Vagina (tissue), 2 donors: ENCODE measurements at regions not wholly inside any gene's neighbourhood (a gene's known extent, or its start where the extent isn't known, plus 50 kb on each side); places are given as distances from the start of the nearest gene placed in this dataset.

Experiments
- CTCF ChIP-seq, 3 experiments: fragments of 450-650 bp in 2 of 3; fragments of 200-600 bp in 1 of 3; sonication (generic) in 1 of 3; IDR thresholded peaks; one replicate each; pipeline ENCODE4 v1.5.1; 2017 to 2019; ENCODE audit warnings: antibody characterized with exemption in 3 of 3, mild to moderate bottlenecking in 2 of 3, moderate library complexity in 2 of 3
- POLR2A ChIP-seq, 2 donors: fragments of 450-650 bp; IDR thresholded peaks; one replicate each; pipeline ENCODE4 v1.6.1; 2017; ENCODE audit warnings: antibody characterized with exemption in 2 of 2, mild to moderate bottlenecking in 2 of 2, moderate library complexity in 2 of 2

- TF ChIP-seq CTCF (IDR thresholded peaks at IDR 0.05): no peak
- no peak for TF ChIP-seq POLR2A (IDR thresholded peaks at IDR 0.05)
Observed at GRCh38 chr11:28466506-28466905, 358.3 kb downstream of the METTL15 start.
